ENCODE measurements at regions not wholly inside any gene's neighbourhood (a gene's known extent, or its start where the extent isn't known, plus 50 kb on each side); places are given as distances from the start of the nearest gene placed in this dataset.
"Not testable (repeated sequence)": the region's sequence is repeated elsewhere in the genome, so short reads cannot be mapped to it uniquely, and the experiment has no call there.

DNA sequence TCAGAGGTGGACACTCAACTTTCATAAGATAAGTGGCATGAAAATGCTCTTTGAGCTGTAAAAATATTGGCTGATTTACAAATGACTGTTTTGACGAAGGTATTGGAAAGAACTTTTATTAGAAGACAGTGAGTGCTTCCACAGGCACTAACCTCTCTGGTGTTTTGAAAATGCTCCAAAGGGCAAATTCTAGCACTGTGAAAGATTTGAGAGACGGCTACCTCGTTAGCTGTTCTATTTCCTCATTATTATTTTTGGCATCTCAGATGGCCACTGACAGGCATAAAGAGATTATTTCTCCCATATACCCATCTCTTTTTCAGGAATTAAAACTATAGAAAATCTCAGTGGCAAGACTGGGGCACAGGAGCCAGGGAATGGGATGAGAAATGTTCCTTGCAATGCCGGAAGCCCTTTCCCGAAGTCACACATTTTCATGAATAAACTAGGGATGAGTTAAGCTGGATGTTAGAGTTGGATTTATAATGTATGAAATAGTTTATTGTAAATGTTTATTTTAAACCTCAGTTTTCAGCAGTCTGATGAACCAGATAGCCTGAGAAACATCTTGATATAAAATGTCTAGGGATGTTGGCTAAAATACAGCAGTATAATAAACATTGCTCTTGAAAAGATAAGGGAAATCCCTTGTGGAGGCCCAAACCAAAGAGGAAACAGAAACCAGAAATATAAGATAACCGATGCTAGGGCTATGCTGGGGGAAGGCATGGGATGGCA is 175.7 kb downstream of the ASB1 start:
- no peak overlapping the region for H3K4me3 ChIP-seq (ENCODE audit: low read depth, low read length)
- TF ChIP-seq, protein P1, sequence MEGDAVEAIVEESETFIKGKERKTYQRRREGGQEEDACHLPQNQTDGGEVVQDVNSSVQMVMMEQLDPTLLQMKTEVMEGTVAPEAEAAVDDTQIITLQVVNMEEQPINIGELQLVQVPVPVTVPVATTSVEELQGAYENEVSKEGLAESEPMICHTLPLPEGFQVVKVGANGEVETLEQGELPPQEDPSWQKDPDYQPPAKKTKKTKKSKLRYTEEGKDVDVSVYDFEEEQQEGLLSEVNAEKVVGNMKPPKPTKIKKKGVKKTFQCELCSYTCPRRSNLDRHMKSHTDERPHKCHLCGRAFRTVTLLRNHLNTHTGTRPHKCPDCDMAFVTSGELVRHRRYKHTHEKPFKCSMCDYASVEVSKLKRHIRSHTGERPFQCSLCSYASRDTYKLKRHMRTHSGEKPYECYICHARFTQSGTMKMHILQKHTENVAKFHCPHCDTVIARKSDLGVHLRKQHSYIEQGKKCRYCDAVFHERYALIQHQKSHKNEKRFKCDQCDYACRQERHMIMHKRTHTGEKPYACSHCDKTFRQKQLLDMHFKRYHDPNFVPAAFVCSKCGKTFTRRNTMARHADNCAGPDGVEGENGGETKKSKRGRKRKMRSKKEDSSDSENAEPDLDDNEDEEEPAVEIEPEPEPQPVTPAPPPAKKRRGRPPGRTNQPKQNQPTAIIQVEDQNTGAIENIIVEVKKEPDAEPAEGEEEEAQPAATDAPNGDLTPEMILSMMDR (IDR thresholded peaks at IDR 0.05; ENCODE audit: insufficient read depth, low read depth, low read length, missing control alignments) = no peak
- DNase-seq (ENCODE audit: low read depth) = no peak

DNA sequence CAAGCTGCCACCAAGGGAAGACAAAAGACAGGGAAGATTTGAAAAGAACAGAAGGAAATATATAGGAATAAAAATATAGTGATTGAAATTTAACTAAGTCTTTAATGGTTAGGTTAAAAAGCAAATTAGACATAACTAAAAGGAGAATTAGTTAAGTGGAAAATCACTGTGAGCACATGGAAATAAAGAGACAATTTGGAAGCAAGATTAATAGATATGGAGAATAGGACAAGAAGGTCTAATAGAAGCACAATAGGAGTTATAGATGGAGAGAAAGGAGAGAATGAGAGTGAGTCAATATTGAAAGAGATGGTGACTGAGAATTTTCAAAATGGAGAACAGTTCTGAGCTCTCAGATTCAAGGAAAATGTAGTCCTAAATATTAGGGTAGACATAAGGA is 176.9 kb downstream of the ASB1 start:
- DNase-seq (ENCODE audit: low read depth) = no peak
- H3K4me3 ChIP-seq (ENCODE audit: low read depth, low read length) = no peak overlapping the region
- TF ChIP-seq, protein P1 (IDR thresholded peaks at IDR 0.05; ENCODE audit: insufficient read depth, low read depth, low read length, missing control alignments) = no peak

DNA sequence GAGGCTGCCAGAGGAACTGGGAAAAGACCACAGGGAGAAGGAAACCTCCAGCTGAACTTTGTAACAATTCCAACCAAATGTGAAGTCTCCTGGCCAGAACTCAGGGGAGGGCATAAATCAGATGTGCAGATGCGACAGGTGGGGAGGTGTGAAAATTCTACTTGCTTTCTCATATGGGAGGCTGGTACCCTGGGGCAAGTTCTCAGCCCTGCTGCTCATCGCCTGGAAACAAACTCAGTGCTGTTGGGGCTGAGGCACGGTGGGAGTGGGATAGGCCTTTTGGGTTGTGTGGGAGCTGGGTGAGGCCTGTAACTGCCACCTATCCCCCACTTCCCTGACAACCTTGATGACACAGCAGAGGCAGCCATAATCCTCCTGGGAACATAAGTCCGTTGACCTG is 179.6 kb downstream of the ASB1 start:
- no peak for DNase-seq (ENCODE audit: low read depth)
- TF ChIP-seq, protein P1 (IDR thresholded peaks at IDR 0.05; ENCODE audit: insufficient read depth, low read depth, low read length, missing control alignments) = no peak
- no peak overlapping the region for H3K4me3 ChIP-seq (ENCODE audit: low read depth, low read length)

DNA sequence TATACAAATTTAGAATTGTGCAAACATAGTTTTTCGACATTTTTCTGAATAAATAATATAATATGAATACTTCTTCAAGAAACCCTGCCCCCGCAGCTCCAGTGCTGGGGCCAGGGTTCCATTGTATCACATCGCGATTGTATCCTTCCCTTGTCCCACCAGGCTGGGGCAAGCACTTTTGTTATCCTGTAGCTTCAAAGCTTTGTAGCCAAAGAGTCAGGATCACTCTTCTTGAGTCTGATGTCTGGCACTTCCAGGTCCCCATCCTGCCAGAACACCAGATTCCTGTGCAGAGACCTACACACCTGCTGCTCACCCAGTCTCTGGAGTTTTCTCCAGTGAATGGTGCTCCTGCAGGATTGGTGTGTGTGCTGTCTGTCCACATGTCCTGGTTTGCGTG is 186.9 kb downstream of the ASB1 start:
- DNase-seq (ENCODE audit: low read depth) = no peak
- TF ChIP-seq, protein P1 (IDR thresholded peaks at IDR 0.05; ENCODE audit: insufficient read depth, low read depth, low read length, missing control alignments) = no peak
- no peak overlapping the region for H3K4me3 ChIP-seq (ENCODE audit: low read depth, low read length)

DNA sequence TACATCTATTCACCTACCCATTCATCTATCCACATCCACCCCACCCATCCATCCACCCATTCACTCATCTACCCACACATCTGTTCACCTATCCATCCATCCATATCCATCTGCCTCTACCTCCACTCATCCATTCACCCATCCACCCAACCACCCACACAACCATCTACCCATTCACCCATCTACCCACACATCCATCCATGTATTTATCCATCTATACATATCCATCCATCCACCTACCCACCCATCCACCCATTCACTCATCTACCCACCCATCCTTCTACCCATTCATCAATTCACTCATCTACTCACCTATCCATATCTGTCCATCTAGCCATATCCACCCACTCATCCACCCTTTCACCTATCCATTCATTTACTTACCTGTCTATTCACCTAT is 187.6 kb downstream of the ASB1 start:
- DNase-seq (ENCODE audit: low read depth) = no peak
- TF ChIP-seq, protein P1 (IDR thresholded peaks at IDR 0.05; ENCODE audit: insufficient read depth, low read depth, low read length, missing control alignments) = no peak
- no peak overlapping the region for H3K4me3 ChIP-seq (ENCODE audit: low read depth, low read length)

DNA sequence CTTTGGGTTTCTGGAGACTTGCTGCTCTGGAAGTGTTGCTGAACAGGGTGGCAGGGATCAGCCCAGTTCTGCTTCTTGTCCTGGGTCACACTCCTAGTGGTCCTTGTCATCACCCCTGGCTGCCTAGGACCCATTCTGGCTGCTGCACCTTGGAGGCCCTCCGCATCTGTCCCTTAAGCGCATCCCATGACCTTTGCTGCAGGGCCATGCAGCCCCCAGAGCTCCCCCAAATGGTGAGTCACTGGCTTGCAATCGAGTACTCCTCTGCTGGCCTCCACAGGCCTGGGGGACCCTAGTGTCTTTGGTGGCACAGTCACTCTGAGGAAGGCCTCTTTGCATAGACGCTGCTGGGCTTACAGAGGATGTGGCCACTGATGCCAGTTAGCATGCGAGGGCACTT is 188.5 kb downstream of the ASB1 start:
- no peak overlapping the region for H3K4me3 ChIP-seq (ENCODE audit: low read depth, low read length)
- no peak for DNase-seq (ENCODE audit: low read depth)
- TF ChIP-seq, protein P1 (IDR thresholded peaks at IDR 0.05; ENCODE audit: insufficient read depth, low read depth, low read length, missing control alignments) = no peak

DNA sequence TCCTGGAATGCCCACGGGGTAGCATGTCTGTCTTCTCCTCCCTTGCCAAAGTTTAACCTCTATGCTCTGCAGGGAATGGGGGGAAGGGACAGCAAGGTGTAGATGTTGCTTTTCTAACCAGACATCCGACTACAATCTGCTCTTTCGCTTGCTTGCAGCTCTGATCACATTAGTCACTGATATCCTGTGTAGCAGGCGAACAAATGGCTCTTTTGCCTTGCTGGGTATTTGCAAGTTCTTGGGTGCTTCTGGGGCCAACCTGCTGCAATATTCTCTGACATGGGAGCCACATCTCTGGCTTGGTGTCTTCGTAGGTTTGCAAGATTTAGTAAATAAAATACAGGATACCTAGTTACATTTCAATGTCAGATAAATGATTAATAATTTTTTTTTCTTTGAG is 190.0 kb downstream of the ASB1 start:
- H3K4me3 ChIP-seq (ENCODE audit: low read depth, low read length) = no peak overlapping the region
- TF ChIP-seq, protein P1 (IDR thresholded peaks at IDR 0.05; ENCODE audit: insufficient read depth, low read depth, low read length, missing control alignments) = no peak
- DNase-seq (ENCODE audit: low read depth) = no peak

DNA sequence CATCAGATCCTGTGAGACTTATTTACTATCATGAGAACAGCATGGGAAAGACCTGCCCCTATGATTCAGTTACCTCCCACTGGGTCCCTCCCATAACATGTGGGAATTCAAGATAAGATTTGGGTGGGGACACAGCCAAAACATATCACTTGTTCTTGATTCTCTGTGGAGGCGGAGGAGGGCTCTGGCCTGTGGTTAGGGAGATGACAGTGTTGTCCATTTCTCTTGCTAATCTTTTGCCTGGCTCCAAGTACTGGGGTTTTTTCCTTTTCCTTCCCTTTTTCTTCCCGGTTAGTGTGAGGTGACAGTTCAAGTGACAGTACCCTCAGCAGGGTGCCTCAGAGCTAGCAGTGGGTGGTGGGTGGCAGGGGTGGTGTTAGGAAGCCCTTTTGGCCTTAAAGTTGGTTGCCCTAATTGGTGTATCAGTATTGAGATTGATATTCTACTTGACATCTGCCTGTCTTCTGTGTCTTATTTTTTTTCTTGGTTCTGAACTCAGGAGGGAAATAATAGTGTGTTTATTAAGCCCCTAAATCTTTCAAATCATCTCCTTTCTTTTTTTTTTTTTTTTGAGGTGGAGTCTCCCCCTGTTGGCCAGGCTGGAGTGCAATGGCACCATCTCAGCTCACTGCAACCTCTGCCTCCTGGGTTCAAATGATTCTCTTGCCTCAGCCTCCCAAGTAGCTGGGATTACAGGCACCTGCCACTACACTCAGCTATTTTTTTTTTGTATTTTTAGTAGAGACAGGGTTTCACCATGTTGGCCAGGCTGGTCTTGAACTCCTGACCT is 192.0 kb downstream of the ASB1 start:
- not testable (repeated sequence) for H3K4me3 ChIP-seq (ENCODE audit: low read depth, low read length); DNase-seq (ENCODE audit: low read depth)
